MM.1S (cell line): ENCODE measurements at regions not wholly inside any gene's neighbourhood (a gene's known extent, or its start where the extent isn't known, plus 50 kb on each side); places are given as distances from the start of the nearest gene placed in this dataset.
"Not testable (repeated sequence)": the region's sequence is repeated elsewhere in the genome, so short reads cannot be mapped to it uniquely, and the experiment has no call there.

Experiments used
- EZH2 ChIP-seq: fragments of 300-600 bp; sonication (generic); optimal IDR thresholded peaks from 2 replicates; pipeline ENCODE3; 2017; ENCODE audit warnings: low read depth, mild to moderate bottlenecking, antibody characterized with exemption, low read length, mixed read lengths
- EZH2phosphoT487 ChIP-seq: fragments of 300-600 bp; sonication (generic); IDR thresholded peaks from 2 replicates; pipeline ENCODE4 v1.6.1; 2018; ENCODE audit warnings: antibody characterized with exemption, low read length

- TF ChIP-seq EZH2phosphoT487, EZH2: not testable (repeated sequence)
Observed at GRCh38 chr20:4619144-4619543, 67.1 kb upstream of the PRNP start.
